Occipital lobe (tissue), 1 donor: ENCODE measurements at regions not wholly inside any gene's neighbourhood (a gene's known extent, or its start where the extent isn't known, plus 50 kb on each side); places are given as distances from the start of the nearest gene placed in this dataset.
"Not testable (repeated sequence)": the region's sequence is repeated elsewhere in the genome, so short reads cannot be mapped to it uniquely, and the experiment has no call there.

Experiments used
- DNase-seq: peaks from one replicate; lab custom pipeline; 2025; lab: John Stamatoyannopoulos, UW

- no peak for DNase-seq
Measured at GRCh38 chr5:25224316-25224982, 579.7 kb upstream of the CDH10 start.

DNA sequence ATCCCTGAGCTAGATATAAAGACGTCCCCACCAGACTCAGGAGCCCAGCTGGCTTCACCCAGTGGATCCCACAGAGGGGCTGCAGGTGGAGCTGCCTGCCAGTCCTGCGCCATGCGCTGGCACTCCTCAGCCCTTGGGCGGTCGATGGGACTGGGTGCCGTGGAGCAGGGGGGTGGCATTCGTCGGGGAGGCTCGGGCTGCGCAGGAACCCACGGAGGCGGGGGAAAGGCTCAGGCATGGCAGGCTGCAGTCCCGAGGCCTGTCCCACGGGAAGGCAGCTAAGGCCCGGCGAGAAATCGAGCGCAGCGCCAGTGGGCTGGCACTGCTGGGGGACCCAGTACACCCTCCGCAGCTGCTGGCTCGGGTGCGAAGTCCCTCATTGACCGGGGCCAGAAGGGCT lies 555.1 kb upstream of the CDH10 start:
- DNase-seq, result not testable (repeated sequence)

DNA sequence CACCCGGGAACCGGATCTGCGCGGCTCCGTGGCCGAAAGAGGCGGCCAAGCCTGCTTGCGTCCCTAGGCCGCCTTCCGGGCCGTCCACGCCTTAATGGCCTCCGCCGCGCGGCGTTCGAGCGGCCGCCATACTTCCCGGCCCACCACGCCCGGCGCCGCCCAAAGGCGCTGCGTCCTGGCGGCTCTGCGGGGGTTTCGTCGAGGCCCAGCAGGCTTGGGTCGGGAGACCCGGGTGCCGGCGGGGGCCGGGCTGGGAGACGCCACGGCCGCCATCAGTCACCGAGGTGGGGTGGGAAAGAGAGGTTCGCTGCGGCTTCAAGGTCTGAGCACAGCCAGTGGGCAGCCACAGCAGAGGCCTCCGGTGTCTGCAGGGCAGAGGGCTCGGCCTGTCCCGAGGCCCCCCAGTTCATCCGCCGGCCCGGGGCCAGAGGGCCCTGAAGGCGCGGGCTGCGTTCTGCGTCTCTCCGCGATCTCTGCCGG lies 545.8 kb upstream of the CDH10 start:
- no peak for DNase-seq

DNA sequence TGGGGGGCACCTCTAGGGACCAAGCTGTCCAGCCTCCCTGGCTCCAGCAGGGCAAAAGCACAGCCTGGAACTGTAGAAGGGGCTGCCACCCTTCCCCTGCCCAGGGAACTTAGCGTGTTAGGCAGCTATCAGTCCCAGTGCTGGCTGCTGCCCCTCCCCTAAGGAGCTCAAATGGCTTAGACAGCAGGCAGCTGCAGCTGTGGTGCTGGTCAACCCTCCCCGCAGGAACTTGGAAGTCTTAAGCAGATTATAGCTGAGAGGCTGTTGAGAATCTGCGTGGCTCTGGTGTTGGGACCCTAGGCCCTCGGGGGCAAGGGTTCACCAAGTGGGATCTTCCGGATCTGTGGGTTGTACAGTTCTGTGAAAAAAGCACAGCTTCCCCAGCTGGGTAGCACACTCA lies 536.5 kb upstream of the CDH10 start:
- no peak for DNase-seq

DNA sequence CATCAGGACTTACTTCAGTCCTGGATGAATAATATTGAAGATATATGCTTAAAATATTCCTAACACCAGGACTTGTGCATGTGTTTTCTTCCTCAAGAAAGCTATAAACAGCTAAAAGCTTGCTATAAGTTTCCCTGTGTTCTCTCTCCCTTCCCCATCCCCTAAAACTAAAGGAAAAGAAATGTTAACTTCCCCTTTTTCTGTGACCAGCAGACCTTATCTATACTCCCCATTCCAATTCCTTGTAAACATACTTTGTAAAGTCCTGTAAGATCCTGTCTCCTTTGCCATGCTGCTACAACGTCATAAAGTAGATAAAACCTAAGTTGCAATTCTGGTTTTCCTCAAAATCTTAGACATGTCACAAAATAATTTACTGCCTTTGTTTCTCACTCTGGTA lies 517.8 kb upstream of the CDH10 start:
- DNase-seq, result not testable (repeated sequence)

DNA sequence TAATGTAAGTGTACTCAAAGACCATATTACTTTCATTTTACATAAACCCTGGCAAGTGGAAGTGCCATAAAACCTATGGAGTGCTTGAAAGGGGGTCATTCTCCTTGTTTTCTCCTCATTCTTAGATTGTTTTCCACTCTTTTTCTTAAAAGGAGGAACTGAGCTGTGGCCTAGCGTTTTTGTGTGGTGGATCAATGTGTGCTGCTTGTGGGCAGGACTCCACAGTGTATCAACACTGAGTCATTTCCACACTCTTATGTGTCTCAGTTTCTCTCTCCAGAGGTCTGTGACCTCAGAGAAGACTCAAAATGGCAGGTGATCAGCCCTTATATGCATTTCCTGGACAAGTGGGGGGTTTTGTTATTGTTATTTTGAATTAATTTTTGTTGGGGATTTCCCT lies 516.1 kb upstream of the CDH10 start:
- no peak for DNase-seq

GRCh38 chr5:25150819-25151218 lies 506.0 kb upstream of the CDH10 start:
- no peak for DNase-seq

DNA sequence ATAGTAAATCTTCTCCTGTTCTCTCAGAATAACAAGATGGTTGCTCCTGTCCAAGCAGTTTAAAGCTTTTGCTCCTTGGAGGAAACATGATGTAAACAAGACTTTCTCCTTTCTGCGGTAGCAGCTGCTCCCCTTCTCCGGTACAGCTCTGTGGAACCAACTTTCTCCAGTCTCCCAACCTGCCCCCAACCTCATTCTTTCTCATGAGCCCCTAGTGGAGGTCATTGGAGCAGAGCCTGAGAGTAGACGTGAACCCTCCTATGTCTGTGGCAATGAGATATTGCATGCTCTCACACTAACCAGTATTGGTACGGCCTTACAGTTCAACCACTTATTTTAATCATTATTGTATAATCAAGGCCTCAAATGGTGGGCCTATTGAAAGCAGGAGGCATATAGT lies 483.8 kb upstream of the CDH10 start:
- no peak for DNase-seq

DNA sequence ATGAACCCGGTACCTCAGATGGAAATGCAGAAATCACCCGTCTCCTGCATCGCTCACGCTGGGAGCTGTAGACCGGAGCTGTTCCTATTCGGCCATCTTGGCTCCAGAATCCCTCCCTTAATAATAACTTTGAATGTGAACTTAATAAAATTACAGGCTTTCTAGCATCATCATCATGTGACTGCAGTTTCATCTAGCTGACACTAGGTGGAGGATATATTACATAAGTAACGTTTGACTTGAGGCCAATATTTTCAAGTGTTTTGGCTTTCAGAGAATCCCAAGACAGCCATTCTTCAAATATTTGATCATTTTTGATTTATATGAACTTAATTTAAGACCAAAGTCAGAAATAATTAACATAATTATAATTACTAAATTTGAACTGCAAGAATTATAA lies 474.9 kb upstream of the CDH10 start:
- no peak for DNase-seq

DNA sequence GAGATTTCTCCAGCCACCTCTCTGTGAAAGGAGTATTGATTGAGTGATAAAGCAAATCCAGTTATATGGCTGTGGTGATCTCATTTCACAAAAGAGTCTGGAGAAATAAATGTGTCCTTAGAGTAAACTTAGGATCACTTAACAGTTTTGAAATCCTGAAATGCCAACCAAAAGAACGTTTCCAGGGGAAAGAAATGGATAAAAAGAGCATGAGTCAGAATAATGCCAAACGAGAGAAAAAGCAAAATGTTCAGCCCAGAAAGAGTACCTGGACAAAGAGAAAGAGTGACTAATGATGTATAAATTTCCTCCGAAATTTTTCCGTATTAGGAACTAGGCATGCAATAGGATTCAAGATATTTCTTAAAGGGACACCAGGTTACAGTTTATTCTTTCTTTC lies 463.1 kb upstream of the CDH10 start:
- DNase-seq, result no peak

DNA sequence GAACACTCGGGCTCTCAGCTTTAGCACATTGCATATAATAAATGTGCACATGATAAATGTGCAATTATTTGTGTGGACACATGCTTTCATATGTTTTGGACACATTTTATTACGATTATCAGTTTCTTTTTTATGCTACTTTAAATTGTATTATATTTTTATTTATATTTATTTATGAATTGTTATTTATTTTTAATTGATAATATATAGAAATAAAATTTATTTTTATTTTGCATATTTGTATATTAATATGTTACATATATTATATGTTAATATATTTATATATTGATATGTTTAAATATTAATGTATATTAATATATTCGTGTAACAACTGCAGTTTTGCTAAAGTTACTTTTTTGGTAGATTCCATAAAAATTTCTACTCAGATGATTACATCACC lies 454.8 kb upstream of the CDH10 start:
- no peak for DNase-seq

DNA sequence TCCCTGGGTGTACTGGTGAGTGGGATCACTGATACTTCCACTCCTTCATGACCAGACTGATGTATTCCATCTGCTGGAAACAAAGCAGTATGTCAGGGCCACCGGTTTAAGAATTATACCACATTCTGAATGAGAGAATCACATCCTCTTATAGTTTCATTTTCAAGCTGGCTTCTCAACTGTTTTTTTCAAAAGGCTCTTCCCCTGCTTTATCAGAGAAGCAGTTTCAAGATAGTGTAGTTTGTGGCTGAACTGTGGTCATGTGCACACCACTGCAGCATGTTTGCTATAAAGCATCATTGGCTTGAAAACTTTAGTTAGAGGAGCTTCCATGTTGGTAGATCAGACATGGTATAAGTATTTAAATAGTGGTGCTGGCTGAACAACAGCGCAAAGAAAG lies 450.5 kb upstream of the CDH10 start:
- no peak for DNase-seq

GRCh38 chr5:25094219-25094618 lies 449.4 kb upstream of the CDH10 start:
- DNase-seq, result no peak

GRCh38 chr5:25091921-25092320 lies 447.1 kb upstream of the CDH10 start:
- no peak for DNase-seq

GRCh38 chr5:25090854-25091253 lies 446.1 kb upstream of the CDH10 start:
- no peak for DNase-seq

- DNase-seq, result no peak
Measured at GRCh38 chr5:25090275-25090674, 445.5 kb upstream of the CDH10 start.

- not testable (repeated sequence) for DNase-seq
Measured at GRCh38 chr5:25088689-25089088, 443.9 kb upstream of the CDH10 start.

- DNase-seq, result not testable (repeated sequence)
Measured at GRCh38 chr5:25083261-25083660, 438.5 kb upstream of the CDH10 start.

GRCh38 chr5:25066239-25066638 lies 421.5 kb upstream of the CDH10 start:
- no peak for DNase-seq

DNA sequence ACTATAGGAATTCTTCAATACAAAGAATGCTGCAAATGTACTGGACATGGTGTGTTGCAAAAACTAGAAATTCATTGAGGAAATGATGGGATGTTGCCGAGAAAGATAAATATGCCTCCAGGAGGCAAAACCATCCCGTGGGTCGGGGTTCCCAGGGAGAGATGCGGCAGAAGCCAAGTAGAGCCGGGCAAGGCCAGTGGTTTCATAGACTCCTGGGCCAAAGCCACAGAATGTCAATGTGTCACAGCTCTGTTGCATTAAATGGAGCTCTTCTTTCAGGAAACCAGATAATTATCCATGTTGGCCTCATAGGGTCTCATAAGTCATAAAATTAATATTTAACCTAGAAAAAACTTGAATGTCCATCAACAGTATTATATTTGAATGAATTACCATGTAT lies 419.5 kb upstream of the CDH10 start:
- DNase-seq, result no peak

DNA sequence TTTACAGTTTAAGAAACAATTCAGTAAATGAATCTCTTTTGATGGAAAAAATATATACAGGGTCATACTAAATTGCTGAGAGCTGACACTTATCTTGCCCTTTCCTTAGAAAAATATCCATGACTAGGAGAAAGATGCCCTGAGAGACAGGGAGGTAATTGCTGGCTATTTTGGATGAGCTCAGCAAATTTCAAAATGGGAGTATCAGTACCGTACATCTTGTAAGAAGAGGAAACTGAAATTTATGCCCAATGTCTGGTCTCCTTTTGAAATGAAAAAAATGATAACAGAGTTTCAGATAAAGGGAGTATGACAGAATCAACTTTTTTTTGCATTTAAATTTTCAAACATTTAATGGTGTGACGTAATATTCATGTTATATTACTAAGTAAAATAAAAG lies 415.8 kb upstream of the CDH10 start:
- DNase-seq, result no peak

GRCh38 chr5:25056836-25057235 lies 412.1 kb upstream of the CDH10 start:
- DNase-seq, result no peak

DNA sequence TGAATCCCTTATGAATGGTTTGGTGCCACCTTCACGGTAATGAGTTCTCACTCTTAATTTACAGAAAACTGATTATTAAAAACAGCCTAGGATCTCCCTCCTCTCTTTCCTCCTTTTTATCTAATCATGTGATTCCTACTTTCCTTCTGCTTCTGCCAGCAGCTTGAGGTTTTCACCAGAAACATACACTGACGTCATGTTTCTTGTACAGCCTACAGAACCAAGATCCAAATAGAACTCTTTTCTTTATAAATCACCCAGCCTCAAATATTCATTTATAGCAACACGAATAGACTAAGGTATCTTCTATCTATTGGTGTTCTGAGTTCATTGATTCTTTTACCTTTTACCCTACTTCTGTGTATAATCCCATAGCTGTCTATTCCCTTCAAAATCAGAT lies 388.9 kb upstream of the CDH10 start:
- no peak for DNase-seq

GRCh38 chr5:25029004-25029403 lies 384.2 kb upstream of the CDH10 start:
- no peak for DNase-seq
